ENCODE measurements at regions not wholly inside any gene's neighbourhood (a gene's known extent, or its start where the extent isn't known, plus 50 kb on each side); places are given as distances from the start of the nearest gene placed in this dataset.

DNA sequence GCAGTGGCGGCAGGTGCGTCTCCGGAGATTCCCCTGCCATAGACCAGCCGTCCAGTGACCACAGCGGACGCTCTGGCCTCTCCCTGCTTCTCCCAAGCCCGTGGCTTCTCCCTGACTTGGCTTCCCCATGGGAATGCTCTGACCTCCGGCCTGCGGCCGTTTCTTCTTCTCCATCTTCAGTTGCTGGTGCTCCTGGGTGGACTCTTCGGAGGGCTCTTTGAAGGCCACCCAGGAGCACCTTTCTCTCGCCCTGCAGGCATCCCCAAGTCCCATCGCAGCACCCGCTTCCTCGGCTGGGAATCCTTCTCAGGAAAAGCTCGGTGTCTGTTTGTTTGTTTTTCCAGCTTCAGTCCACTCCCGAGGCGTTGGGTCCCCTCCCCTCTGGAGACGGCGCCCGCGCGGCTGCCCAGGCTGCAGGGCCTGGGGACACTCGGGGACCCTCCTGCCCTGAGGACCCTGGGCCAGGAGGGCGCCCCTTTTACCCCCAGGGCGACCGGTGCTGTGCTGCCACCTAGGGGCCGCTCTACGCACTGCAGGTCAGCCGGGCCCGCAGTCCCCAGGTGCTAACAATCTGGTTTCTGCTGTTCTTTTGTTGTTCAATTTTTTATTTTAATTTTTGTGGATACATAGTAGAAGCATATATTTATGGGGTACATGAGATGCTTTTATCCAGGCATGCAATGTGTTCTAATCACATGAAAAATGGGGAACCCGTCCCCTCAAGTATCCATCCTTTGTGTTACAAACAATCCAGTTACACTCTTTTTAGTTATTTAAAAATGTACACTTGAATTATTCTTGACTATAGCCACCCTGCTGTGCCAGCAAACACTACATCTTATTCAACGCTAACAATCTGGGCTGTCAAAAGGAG is 197.9 kb upstream of the ADAMTS16 start:
- in situ Hi-C loops (cut with HindIII; ENCODE audit: low pct_unique_long_range_greater_than_20kb, low sequenced_read_pairs) = no loop called here
- DNase-seq (ENCODE audit: low read depth, low spot score) = peak; percentile 19

DNA sequence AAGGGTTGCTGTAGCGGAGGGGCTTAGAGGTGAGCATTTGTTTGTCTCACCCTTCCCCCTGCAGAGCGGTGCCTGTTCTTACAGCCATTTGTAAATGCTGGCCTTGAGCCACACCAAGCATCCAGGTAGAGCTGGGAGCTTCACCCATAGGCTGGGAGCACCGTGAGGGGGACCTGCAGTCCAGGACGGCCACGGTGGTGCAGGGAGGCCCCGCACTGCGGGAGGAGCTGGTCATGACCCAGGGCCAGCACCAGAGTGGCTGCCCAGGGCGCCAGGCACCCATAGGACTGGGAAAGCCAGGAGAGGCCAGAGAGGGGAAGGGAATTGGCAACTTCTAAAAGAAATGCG is 197.3 kb upstream of the ADAMTS16 start:
- DNase-seq (ENCODE audit: low read depth, low spot score) = no peak
- in situ Hi-C loops (cut with HindIII; ENCODE audit: low pct_unique_long_range_greater_than_20kb, low sequenced_read_pairs) = no loop called here

DNA sequence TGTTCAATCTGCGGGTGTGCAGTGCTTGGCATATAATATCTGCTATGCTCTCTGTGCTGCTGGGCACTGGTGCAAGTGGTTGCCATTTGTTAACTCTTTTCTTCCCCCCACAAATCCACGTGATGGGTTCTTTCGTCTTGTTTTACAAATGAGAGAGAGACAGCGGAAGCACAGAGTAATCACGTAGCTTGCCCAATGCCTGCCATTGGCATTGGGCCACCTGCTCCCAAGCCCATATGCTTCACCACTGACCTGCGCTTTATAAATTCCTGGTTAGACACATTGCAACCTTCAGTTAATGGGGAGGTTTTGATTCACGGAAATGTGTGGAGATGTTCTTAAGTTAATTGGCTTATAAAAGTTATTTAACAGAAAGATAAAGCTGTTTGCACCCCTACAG is 194.8 kb upstream of the ADAMTS16 start:
- DNase-seq (ENCODE audit: low read depth, low spot score) = peak; percentile 18
- in situ Hi-C loops (cut with HindIII; ENCODE audit: low pct_unique_long_range_greater_than_20kb, low sequenced_read_pairs) = no loop called here

DNA sequence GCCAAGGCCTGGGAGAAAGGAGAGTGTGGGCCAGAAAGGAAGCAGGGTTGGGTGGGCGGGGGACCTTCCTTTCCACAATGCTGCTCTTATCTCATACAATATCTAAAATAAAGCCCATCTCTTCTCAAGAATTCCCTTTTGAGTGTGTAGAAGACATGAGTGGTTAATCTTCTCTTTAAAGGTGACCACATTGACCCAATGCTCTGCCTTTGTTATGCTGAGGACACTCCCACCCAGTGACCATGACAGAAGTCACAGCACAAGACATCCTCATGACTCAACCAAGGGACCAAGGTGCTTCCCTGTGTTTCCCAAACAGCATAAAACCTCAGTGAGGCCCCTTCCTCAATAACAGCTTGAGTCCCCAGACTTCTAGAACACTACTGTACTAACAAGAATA is 193.0 kb upstream of the ADAMTS16 start:
- in situ Hi-C loops (cut with HindIII; ENCODE audit: low pct_unique_long_range_greater_than_20kb, low sequenced_read_pairs) = no loop called here
- no peak for DNase-seq (ENCODE audit: low read depth, low spot score)

DNA sequence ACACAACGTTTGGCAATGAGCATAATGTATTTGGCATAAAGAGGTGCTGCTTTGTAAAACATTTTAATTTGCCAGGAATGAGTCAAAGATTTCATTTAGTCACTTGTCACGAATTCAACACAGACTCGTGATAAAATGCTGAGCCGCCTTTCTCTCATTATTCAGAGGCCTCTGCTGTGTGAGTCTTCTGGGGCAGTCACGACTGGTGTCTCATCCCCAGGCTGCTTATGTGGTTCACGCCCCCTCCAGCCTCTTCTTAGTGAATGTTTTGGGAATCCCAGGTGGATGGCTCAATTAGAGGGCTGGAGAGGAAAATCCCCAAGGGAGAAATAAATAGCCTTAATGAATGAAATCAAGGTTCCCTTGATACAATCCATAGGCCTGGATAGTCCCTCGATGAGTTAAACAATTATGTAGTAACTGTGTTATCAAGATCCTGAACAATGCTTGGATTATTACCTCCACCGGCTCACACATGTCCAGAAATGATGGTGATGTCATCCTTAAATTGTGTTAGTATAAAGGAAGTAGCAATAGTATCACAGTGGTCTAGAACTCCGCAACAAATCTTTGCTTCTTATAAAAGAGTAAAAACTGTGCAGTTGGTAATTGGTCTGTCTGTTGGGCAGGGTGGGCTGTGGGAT is 192.1 kb upstream of the ADAMTS16 start:
- in situ Hi-C loops (cut with HindIII; ENCODE audit: low pct_unique_long_range_greater_than_20kb, low sequenced_read_pairs) = no loop called here
- no peak for DNase-seq (ENCODE audit: low read depth, low spot score)

DNA sequence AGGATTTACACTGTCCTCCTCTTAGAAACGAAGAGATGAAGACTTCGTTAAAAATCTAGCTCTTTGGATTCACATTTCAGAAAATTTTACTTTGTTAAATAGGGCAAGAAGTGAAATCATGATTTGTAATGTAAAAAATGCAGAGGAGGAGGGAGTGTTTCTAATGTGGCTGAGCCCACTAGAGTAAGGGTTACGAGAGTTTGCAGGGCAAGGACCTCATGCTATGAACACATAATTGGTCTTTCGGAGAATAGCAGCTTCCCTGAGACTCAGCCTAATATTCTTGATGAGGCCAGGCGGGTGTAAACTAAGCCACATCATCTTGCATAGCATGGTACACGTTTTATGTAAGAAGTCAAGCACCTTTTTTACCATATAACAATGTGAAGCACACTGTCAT is 191.0 kb upstream of the ADAMTS16 start:
- in situ Hi-C loops (cut with HindIII; ENCODE audit: low pct_unique_long_range_greater_than_20kb, low sequenced_read_pairs) = no loop called here
- DNase-seq (ENCODE audit: low read depth, low spot score) = no peak

DNA sequence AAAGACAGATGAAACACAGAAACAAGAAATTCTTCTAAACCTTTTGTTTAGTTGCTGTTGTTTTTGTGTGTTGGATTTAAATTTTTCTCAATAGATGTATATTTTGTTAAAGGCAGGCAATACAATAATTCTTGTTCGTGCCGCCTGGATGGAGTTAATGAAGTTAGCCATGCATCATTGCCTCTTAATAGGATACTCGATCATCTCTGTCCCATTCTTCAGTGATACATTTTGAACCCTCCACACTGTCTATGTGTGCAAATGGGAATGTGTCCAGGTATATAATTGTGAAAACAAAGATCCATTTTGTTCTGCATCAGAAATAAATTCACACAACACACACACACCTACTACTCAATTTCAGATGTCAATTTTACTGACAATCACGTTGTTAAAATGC is 186.6 kb upstream of the ADAMTS16 start:
- in situ Hi-C loops (cut with HindIII; ENCODE audit: low pct_unique_long_range_greater_than_20kb, low sequenced_read_pairs) = no loop called here

DNA sequence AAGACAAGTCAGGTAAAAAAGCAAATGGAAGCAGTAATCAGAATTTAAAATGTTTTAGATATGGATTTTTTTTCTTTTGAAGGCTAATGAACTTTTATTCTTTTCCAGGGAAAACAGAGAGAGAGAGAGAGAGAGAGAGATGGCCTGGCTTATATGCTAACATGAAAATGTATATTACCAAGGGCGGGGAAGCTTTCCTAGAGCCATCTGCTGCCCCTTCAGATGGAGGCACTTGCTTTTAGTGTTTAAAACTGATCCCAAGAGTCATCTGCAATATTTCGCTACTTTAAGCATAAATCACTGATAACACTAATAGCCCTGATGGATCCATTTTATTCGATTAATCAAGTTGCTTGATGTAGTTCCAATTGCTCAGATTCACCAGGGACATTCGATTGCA is 186.1 kb upstream of the ADAMTS16 start:
- DNase-seq (ENCODE audit: low read depth, low spot score) = no peak
- in situ Hi-C loops (cut with HindIII; ENCODE audit: low pct_unique_long_range_greater_than_20kb, low sequenced_read_pairs) = no loop called here

More for the DNA sequence above, 186.6 kb upstream of the ADAMTS16 start:
- DNase-seq (ENCODE audit: low read depth, low spot score) = no peak

DNA sequence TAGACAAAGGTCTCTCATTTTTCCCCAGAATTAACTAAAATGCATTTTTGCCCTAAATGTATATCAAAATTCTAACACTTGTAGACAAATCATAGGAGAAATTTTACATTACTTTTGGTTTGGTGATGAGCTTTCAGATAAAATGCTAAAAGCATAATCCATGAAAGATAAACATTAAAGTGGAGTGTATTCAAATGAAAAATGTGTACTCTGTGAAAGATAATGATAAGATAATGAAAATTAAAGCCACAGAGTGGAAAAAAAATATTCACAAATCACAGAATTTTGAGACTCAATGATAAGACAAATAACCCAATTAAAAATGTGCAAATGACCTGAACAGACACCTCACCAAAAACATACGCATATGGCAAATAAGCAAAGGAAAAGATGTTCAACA is 176.9 kb upstream of the ADAMTS16 start:
- DNase-seq (ENCODE audit: low read depth, low spot score) = no peak
- in situ Hi-C loops (cut with HindIII; ENCODE audit: low pct_unique_long_range_greater_than_20kb, low sequenced_read_pairs) = no loop called here

DNA sequence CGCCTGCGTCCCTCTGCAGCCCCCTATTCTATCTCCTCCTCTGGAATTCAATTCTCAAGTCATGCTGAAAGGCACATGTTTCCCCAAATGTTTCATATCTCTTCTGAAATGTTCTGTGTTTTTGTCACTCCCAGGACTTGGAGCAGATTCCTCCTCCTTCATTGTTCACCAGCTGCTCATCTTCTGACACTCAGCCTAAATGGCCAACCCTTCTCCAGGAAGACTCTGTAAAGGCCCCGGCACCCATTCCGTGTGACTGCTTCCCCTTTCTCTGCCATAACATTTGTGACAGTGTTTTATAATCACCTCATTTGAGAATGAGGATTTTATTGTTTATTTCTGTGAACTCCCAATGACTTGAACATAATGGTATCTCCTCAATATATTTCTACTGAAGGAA is 170.8 kb upstream of the ADAMTS16 start:
- in situ Hi-C loops (cut with HindIII; ENCODE audit: low pct_unique_long_range_greater_than_20kb, low sequenced_read_pairs) = no loop called here
- DNase-seq (ENCODE audit: low read depth, low spot score) = no peak

DNA sequence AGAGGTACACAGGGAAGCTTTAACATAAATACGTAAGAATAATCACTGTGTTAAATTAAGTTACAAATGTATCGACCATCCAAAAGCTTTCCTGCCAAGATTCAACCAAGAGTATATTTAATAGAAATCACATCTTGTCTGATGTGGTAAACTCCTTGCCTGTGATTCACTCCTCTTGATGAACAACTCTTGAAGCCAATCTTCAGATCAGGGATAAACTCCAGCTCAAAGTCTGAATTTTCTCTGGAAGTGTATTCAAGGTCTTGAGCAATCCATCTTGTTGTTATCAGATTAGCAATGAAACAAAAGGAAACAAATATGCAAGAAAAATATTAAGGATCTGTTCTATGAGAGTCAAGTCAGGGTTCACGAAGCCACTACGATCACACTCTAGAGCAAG is 170.0 kb upstream of the ADAMTS16 start:
- DNase-seq (ENCODE audit: low read depth, low spot score) = no peak
- in situ Hi-C loops (cut with HindIII; ENCODE audit: low pct_unique_long_range_greater_than_20kb, low sequenced_read_pairs) = no loop called here

DNA sequence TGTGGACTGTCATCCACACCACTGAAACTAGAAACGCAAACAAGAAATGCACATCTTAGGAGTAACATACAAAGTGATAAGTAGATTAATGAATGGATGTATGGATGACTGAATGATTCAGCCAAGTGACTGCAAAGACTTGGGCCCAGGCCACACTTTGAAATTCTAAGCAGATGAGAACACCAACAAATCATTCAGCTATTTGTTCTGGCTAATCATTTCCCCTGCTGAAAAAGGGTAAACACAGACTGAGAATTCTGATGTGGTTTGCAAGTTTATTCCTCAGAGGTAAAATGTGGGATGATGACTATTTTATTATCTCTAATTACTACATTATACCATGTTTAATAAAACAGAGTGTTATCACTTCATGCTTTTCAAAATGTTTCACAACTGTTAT is 163.2 kb upstream of the ADAMTS16 start:
- in situ Hi-C loops (cut with HindIII; ENCODE audit: low pct_unique_long_range_greater_than_20kb, low sequenced_read_pairs) = no loop called here
- DNase-seq (ENCODE audit: low read depth, low spot score) = no peak

DNA sequence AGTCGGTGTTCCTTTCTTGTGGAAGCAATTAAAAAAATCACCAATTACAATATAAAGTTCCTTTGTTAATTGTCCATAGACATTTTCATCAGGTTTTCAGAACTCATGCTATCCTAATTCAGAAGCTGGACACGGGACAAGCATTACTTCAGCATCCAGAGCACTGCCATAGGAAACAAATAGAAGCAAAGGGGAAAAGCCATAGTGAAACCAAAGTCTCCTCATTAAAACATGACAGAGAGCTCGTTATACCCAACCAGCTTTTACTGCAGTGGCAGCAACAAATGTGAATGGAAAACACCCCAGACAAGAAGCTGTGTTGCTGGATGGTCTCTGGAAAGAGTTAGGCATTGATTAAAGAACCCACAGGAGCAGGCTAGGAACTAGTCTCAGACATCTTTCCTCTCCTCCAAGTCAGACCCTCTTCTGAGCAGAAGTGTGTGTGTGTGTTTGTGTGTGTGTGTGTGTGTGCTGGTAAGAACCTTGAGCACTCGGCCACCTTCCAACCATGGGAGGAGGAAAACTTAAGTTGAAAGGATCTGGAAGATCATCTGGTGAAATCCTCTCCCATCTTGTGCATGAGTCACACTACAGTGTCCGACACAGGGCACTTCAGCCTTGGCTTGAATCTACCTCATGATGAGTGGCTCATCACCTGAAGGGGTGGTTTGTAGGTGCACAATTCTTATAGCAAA is 162.6 kb upstream of the ADAMTS16 start:
- no peak for DNase-seq (ENCODE audit: low read depth, low spot score)
- in situ Hi-C loops (cut with HindIII; ENCODE audit: low pct_unique_long_range_greater_than_20kb, low sequenced_read_pairs) = no loop called here

DNA sequence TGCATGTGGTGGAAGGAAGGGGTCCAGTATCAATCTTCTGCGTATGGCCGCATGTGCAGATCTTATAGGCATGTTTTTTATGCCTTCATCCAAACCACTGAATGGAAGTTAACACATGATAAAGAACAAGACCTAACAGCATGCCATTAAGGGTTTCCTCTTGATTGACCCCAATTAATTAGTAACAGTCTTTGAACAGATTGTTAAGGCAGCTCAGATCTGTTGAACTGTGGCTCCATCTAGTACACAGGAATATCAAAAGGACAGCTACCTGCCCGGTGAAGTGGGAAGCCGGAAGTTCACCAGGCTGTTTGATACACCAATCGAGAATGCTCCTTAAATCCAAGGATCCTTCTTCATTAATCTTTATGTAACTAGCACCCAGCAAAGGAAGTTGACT is 159.9 kb upstream of the ADAMTS16 start:
- in situ Hi-C loops (cut with HindIII; ENCODE audit: low pct_unique_long_range_greater_than_20kb, low sequenced_read_pairs) = no loop called here
- no peak for DNase-seq (ENCODE audit: low read depth, low spot score)

DNA sequence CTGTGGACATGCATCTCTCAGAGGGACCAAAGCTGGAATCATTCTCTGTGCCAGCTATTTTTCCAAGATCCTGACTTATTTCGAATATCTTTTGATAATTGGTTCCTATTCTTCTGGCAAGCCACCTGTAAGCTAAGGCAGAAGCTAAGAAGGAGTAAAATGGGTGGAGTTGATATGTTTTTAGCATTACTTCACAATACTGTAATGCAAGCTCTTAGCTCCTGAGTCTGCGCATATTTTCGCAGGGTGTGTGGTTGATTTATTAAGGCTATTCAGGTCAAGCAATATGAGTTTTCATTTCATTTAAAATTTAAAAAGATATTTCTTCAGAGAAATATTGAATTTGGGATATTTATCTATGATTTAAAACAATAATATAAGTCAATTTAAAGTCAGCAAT is 158.5 kb upstream of the ADAMTS16 start:
- in situ Hi-C loops (cut with HindIII; ENCODE audit: low pct_unique_long_range_greater_than_20kb, low sequenced_read_pairs) = no loop called here
- no peak for DNase-seq (ENCODE audit: low read depth, low spot score)

DNA sequence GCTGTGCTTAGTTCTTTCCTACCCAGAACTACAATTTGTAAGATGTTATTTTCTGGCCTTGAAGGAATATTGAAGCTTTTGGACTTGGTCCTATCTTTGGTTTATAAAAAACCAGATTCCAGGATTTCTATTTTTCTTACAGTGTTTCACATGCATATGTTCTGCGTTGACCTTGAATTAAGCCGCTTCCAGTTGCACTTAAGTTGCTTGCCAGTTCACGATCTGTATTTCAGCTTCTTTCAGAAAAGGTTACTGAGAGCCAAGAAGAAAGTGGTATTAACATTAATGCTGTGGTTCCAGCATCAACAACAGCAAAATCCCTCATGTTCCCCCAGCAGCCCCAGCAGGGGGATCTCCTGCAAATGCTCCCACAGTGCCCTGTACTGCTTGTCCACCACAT is 156.4 kb upstream of the ADAMTS16 start:
- in situ Hi-C loops (cut with HindIII; ENCODE audit: low pct_unique_long_range_greater_than_20kb, low sequenced_read_pairs) = no loop called here
- DNase-seq (ENCODE audit: low read depth, low spot score) = no peak

DNA sequence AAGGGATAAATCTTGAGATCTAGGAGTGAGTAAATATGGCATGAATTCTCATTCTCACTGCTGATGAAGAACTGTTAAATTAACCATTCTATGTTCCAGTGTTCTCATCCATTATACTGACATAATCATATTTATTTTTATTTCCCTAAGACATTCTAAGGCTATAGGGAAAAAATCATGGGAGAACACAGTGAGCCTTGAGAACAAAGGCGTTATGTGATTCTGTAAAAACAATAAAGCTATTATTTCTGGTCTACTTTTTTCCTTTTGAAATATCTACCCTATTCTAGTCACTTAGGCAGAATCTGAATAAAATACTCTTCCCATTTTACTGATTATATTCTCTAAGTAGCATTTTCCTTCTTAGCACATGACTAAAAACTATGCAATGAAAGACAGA is 155.7 kb upstream of the ADAMTS16 start:
- DNase-seq (ENCODE audit: low read depth, low spot score) = peak; percentile 9
- in situ Hi-C loops (cut with HindIII; ENCODE audit: low pct_unique_long_range_greater_than_20kb, low sequenced_read_pairs) = no loop called here

DNA sequence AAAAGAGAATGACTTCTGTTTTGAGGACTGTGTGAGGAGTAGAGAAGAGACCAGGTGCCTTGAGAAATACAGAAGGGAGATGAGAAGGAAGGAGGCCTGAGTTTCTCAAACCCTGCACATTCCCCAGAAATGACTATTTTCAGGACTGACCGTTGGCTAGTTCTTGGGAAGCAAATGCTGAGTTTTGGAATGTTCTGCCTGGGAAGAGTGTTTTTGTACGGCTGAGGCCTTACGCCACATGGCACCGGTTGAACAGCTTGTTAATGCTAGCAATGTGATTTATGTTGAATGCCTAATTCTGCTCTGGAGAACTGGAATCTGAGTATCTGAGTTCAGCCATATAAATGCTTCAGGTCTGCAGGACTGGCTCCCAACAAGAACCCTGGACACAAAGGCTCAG is 152.7 kb upstream of the ADAMTS16 start:
- DNase-seq (ENCODE audit: low read depth, low spot score) = no peak
- in situ Hi-C loops (cut with HindIII; ENCODE audit: low pct_unique_long_range_greater_than_20kb, low sequenced_read_pairs) = no loop called here

DNA sequence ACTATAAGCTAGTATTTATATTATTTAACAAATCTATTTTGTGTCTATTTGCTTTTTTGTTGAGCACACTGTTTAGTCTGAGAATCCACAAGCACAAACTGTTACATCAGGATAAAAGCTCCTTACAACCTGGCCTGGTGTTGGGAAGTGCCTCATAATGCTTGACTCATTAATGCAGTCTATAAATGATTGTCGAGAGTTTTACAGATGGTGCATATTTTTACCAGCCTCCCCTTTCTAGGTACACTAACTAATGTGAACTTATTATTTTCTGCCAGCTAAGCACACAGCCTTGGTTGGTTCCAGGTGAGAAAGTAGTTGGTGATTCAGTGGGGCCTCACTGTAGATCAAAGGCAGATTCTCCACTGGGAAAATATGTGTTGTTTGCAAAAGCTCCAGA is 151.0 kb upstream of the ADAMTS16 start:
- no peak for DNase-seq (ENCODE audit: low read depth, low spot score)
- in situ Hi-C loops (cut with HindIII; ENCODE audit: low pct_unique_long_range_greater_than_20kb, low sequenced_read_pairs) = no loop called here

Measured in SK-MEL-5 (cell line).